SHP77 (cell line): ENCODE measurements at regions not wholly inside any gene's neighbourhood (a gene's known extent, or its start where the extent isn't known, plus 50 kb on each side); places are given as distances from the start of the nearest gene placed in this dataset.

ENCODE experiments used
- DNase-seq, 2 experiments: peaks; one replicate each; lab custom pipeline; 2025; lab: John Stamatoyannopoulos, UW

DNA sequence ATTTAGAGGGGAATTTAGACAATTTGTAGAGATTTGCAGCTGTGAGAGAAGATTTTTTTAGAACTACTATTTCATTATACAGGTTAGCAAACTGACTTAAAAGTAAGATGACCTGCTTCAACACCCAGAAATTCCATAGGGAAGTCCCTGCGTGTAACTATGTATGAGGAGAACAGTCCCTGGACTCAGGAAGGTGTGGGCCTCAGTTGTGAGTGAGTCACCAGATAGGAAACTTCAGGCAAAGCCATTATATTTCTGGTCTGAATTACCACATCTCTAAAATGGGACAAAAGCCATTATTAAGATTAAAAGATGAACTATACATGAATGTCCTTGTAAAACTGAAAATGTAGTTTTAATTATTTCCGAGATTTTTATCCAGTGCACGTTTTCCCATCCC is 488.3 kb upstream of the GOLIM4 start:
- DNase-seq = no peak

GRCh38 chr3:168582503-168582902 is 486.8 kb upstream of the GOLIM4 start:
- DNase-seq = no peak

GRCh38 chr3:168581771-168582225 is 486.1 kb upstream of the GOLIM4 start:
- no peak for DNase-seq

DNA sequence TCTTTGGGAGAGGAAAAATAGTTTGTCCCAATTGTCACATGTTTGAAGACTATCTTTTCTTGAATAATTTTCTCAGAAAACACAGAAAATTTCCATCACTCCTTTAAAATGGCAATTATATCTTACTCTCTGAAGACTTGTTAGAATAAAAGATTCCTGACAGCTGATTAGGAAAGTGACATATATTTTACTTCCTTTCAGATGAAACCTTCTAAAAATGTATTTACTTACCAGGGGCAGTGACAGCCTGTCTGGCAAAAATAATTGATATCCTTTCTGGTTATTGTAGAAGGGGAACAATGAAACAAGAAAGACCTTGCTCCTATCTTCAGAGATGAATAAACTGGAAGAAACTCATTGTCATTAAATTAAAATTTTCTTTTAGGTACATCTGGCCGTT is 483.3 kb upstream of the GOLIM4 start:
- no peak for DNase-seq

DNA sequence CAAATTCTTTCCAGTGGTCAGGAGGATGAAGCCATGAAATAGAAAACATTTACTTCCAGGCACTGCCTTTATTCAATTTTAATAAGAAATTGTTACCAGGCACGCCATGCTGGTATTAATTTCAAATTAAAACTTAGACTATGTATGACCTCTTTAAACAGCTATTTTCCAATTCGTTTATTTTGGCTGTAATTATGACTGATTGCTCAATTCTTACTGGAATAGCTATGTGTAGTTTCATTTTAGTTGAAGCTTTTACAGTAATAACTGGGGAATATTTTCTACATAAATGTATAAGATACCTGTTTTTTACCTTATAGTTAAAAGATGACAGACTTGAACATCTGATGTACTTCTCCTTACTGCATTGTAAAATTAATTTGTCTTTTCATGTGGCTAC is 480.0 kb upstream of the GOLIM4 start:
- DNase-seq = no peak

DNA sequence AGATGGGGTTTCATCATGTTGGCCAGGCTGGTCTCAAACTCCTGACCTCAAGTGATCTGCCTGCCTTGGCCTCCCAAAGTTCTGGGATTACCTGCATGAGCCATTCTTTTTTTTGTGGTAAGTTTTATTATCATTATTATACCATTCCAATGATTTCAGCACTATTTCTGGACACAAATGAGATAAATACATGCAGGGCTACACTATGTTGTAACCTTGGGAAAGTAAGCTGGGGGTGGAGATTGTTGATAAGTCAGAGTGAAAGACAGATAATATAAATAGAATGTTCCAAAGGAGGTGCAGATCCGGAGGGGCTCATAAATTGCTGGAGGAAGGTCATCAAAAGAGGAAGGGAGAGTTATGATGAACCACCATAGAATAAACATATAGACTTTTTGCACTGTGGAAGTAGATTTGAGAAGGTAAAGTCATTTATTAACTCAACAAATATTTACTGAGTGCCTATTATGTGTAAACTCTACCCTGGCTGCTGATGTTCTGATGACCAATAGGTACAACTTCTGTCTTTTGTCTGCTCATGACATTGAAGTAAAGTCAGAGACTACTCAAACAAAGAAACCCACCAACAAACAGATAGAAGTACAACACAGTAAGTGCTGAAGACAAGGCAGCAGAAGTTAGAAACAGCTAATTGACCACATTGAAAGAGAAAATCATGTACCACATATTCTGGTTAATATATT is 478.9 kb upstream of the GOLIM4 start:
- no peak for DNase-seq

DNA sequence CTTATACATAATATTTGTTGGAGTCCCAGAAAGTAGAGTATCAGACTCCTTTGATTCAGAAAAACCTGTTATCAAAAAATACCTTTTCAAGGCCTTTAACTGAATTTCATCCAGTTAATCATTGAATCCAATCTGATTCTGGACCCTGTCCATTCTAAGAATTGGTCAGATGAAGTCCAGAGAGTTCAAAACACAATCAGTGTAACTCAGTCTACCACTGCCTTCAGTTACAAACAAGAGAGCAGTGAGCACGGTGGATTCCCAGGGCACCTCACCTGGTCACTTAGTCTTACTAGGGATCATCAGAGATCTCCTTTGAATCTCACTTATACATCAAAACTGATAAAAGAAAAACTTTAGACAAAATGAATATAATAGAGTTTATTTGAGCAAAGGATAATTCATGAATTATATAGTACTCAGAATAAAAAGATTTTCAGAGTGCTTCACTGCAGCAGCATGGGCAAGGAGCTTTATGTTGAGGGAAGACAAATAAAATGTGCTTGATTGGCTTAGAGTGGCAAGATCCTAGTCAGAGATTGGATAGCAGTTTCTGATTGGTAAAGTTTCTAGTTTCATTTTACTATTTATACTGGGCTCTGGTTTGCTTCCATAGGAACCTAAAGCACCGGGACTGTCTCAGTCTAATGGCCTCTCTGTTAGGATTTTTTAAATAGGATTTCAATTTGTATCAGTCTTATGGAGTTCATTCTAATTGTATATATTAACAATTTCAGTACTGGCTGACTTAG is 474.9 kb upstream of the GOLIM4 start:
- no peak for DNase-seq

GRCh38 chr3:168558728-168559411 is 463.1 kb upstream of the GOLIM4 start:
- DNase-seq = no peak

GRCh38 chr3:168552251-168552650 is 456.5 kb upstream of the GOLIM4 start:
- DNase-seq = no peak

DNA sequence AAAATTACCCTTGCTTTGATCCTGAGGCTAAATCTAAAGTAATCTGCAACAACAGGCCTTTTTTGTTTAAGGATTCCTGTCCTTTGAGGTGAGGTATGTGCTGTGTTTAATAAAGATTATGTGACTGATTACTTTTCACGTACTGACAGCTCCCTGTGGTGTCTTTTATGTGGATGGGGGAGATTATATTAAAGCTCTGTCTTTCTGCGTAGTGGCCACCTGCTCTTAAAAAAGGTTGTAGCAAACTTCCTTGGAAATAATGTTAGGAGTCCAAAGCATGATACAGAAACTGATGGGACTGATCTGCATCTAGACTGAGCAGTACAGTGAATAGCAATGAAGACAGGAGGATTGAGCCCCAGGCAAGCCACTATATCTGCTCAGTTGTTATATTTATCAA is 453.0 kb upstream of the GOLIM4 start:
- DNase-seq = no peak

DNA sequence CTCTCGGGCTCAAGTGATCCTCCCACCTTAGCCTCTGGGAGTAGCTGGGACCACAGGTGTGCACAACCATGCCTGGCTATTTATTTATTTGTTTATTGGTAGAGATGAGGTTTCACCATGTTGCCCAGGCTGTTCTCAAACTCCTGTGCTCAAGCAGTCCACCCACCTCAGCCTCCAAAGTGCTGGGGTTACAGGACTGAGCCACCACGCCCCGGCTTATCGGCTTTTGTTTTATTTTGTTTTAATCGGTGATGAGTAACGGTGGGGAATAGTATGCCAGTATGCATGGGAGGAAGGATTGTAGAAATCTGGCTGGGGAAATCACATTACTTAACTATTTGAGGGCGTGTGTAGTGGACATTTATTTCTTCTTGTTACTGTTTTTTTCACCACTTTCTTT is 451.0 kb upstream of the GOLIM4 start:
- DNase-seq = no peak

- no peak for DNase-seq
These were observed 449.9 kb upstream of the GOLIM4 start for GRCh38 chr3:168545591-168545990.

DNA sequence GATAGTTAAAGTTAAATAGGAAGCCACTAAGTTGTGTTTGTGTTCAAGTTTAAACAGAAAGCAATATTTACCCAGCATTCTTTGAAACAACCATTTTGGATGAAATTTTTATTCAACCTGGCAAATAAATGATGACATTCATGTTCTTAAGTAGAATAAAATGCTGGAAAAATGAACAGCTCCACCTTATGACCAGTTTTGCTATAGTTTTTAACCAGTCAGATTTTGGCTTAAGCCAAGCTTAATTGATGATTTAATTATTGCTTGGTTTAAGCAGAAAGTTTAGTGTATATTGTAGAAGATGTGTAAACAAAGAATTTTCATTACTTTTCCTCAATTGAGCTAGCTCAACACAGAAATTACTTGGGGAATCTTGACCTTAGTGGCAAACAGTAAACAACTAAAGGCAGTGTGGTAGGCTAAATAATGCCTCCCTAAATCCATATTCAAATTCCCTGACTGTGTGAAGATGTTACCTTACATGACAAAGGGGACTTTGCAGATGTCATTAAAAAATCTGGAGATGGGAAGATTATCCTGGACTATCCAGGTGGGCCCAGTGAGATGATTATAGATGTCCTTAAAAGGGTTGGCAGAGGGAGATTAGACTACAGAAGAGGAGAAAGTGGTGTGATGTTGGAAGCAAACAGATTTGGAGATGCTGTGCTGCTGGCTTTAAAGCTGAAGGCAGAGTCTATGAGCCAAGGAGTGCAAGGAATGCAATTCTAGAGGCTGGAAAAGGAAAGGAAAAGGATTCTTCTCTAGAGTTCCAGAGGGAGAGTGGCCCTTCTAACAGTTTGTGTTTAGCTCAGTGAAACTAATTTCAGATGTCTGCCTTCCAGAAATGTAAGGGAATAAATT is 448.6 kb upstream of the GOLIM4 start:
- DNase-seq = no peak

GRCh38 chr3:168540726-168541125 is 445.0 kb upstream of the GOLIM4 start:
- no peak for DNase-seq

DNA sequence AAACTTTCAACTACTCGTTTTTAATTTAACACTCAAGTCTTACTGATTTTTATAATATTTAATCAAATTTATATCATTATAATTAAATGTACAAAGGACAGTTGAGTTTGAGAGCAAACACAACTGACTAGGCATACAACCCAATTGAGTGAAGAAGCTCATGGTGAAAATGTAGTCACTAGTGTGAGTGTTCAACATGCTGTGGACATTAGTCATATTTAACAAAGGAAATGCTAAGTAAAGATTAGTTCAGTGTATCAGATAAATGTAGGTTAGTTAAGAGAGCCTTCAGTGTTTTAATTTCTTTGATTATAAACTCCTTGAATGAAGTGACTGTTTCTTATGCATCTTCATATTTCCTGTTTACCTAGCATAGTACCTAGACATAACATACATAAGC is 444.2 kb upstream of the GOLIM4 start:
- DNase-seq = no peak

DNA sequence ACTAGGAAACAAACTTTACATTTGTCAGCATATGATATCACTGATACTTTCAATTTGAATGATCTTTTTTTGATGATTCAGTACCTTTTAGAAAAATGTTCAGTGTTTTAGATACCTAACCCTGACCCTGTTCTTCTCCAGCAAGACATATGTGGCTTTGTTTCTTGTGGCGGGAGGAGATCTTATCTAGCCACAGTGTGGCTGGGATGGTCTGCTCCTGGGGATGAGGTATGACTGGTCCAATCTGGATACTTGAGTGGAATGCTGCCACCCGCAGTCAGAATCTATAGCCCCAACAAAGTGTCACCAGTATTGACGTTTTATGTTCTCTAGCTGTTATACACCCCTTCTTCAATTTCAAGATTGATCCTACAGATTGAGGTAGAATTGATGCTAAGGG is 439.0 kb upstream of the GOLIM4 start:
- no peak for DNase-seq

DNA sequence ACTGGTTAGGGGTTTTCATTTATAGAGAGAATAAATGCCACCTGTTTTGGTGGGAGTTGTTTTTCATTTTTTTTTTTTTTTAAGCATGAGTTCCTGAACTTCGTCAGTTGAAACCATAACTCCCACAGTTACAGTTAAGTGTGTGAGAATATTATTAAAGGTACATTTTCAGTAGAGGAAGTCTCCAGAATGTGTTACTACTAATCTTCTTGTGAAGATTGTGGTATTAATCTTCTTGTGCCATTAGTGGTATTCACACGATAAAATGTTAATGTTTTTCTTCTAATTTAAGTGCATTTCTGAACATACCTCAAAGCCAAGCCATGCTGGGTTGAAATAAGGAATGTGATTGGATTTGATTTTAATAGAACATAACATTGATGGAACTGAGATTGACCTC is 437.9 kb upstream of the GOLIM4 start:
- no peak for DNase-seq

DNA sequence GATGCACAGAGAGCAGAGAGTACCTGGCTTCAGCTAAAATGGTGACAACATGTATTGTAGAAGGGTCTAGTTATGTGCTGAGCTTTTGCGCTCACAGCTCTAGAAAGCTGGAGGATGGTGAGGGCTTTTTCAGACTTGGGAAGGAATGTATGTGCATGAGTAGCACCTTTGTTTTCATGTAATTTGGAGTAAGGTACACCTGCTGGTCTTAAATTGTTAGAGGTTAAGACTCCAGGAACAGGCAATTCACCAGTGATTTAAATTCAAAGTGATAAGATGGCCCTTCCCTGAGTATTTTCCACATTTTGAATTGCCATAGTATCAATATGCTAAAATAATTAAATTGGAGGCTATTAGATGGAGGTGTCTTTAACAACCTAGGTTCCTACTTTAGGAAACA is 436.4 kb upstream of the GOLIM4 start:
- DNase-seq = no peak

- no peak for DNase-seq
These were observed 435.4 kb upstream of the GOLIM4 start for GRCh38 chr3:168531116-168531515.

GRCh38 chr3:168524129-168524528 is 428.4 kb upstream of the GOLIM4 start:
- DNase-seq = no peak

DNA sequence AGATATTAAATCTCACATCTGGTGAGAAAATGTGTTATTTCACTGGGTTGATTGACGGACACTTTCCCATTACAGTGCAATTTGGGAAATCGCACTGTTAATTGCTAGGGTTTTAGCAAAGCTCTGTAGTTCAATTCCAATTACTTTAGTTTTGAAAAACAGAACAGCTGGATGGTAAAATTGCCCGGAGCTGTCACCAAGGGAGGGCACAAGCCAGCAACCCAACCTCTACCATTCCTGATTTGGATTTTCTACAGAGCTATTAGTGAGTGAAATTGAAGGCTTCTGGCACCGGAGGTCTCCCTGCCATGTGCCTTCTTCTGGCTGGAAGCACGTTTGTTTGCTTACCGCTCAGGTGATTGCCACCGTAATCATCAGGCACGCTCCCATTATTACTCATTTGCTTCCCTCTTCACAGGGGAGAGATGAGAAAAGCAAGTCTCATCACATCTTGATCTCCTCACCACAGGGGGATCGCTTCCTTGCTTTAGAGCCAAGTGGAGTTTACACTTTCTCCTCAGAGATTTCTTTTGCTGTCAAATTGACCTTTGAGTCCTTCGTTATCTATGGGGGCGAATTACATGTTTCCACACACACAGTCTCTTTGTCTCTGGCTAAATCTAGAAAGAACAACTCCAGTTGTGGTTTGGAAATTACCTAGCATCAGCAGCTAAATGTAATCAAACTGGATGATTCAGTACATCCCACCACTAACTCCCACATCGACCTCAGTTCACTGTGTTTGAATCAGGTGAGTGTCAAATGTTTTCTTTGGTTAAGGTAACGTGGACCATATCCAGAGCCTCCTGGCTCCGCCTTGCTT is 421.7 kb upstream of the GOLIM4 start:
- DNase-seq = no peak
